ENCODE measurements at regions not wholly inside any gene's neighbourhood (a gene's known extent, or its start where the extent isn't known, plus 50 kb on each side); places are given as distances from the start of the nearest gene placed in this dataset.
A peak's percentile ranks its signal among the peaks of the same experiment; 100 is the strongest.
"Not testable (repeated sequence)": the region's sequence is repeated elsewhere in the genome, so short reads cannot be mapped to it uniquely, and the experiment has no call there.

- no peak for DNase-seq (ENCODE audit: low spot score)
Measured at GRCh38 chr17:53046781-53047180, 775.9 kb upstream of the KIF2B start.

DNA sequence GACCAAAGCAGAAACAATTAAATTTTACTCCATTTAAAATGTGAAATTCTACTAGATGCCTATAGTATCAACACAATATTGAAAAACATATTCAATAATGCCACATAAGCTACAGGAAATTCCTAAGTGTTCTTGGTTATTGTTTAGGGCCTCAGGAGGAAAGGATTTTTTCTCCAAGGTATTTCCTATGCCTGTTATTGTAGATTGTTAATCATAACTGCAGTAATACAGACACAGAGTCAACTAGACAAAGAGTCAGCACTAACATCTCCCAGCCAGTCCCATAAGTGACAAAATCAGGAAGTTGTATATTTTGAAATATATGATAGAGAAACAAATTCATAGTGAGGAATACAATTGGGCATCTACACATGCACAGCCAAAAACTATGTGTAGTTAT is 782.7 kb upstream of the KIF2B start:
- no peak for DNase-seq (ENCODE audit: low spot score)

DNA sequence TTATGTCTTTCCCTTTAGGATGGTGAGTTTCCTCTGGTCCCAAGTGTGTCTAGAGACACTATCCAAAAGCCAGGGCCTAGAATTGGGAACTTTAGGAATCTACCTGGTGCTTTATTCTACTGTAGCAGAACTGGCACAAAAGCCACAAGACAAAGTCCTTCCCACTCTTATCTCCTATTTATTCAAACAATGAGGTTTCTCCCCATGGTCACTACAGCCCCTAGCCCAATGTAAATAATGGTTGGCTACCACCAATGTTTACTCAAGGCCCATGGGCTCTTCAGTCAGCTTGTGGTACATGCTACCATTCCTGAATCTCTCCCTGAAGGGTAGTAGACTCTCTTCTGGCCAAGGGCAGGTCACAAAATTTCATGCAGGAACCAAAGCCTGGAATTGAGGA is 789.4 kb upstream of the KIF2B start:
- DNase-seq (ENCODE audit: low spot score) = no peak

DNA sequence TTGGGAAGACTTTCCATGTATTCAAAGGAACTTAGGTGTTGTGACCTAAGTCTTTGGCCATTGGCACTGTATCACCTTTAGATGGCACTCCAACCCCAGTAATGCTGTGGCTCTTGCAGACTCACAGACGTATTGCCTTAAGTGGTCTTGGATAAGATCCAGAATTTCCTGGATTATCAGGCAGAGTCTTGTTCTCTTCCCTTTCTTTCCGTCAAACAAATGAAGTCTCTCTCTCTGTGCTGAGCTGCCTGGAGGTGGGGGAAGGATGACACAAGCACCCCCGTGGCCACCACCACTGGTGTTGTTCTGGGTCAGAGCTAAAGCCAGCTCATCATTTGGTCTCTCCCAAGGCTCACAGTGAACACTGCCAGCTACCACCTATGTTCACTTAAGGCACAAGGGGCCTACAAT is 789.9 kb upstream of the KIF2B start:
- peak; percentile 79 for DNase-seq (ENCODE audit: low spot score)

- DNase-seq (ENCODE audit: low spot score) = no peak
Measured at GRCh38 chr17:53017227-53017626, 805.5 kb upstream of the KIF2B start.

DNA sequence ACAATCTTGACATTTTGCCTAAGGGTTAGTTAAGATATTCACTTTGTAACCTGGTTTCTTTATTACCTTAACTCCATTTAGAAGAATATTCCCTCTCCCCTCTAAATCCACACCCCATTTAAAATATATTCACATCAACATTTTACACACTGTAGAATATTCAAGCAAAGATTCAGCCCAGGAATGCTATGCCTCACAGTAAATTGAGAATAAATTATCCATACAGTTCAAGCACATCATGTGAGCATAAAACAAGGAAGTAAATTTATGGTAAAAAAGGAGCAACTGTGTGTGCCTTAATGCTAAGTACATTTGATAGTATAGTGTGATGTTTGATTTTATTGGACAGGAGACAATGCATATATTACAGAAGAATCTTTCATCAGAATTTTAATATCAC is 806.6 kb upstream of the KIF2B start:
- no peak for DNase-seq (ENCODE audit: low spot score)

GRCh38 chr17:53012364-53012763 is 810.4 kb upstream of the KIF2B start:
- DNase-seq (ENCODE audit: low spot score) = no peak

DNA sequence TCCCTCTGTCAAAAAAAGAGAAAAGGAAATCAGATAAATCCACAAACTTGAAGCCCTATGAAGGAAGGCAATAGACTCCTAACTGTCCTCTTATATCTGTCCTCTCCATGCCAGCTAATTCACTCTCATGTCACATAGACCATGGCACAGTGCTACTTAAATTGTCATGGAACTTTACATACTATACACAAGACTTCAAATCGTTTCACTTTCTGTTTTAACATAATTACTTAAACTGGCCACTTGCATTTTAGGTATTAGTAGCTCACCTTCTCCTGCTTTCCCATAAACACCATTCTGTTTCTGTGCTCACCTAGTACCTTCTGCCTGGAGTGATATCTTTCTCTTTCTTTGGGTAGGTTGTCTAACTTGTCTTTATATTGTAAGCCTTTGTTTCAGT is 816.7 kb upstream of the KIF2B start:
- no peak for DNase-seq (ENCODE audit: low spot score)

DNA sequence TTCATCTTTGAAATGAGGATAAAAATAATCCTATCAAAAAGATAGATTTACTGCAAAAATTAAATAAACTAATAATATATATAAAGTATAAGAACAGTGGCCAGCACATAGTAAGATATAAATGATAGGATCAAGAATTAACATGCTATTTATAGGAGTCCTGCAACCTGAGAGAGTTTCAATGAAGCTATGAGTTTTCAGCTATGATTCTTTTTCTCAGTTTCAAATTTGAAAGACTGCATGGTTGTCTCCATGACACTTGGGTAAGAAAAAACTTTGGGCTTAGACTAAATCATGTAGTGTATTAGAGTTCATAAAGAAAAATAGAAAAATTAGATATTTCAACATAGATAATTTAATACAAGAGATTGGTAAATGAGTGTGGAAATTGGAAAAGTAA is 817.8 kb upstream of the KIF2B start:
- no peak for DNase-seq (ENCODE audit: low spot score)

- no peak for DNase-seq (ENCODE audit: low spot score)
Measured at GRCh38 chr17:52995881-52996280, 826.8 kb upstream of the KIF2B start.

DNA sequence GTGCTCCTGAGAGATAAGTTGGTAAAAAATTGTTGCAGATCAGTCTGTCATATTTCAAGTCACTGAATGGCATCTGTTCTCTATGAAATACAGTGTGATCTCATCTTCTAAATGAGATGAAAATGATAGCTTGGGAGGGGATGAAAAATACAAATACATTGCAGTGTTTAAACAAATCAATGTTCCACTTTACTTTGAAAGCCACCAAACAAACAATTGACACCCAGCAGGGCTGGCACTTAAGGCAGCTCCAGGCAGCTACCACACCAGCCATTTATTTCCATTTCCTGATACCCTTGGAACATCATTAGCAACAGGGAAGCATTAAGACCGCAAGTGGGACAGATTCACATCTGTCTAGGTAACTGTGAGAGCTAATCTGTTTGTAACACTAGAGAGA is 827.6 kb upstream of the KIF2B start:
- no peak for DNase-seq (ENCODE audit: low spot score)

GRCh38 chr17:52986056-52986662 is 827.6 kb upstream of the CA10 start:
- no peak for DNase-seq (ENCODE audit: low spot score)

DNA sequence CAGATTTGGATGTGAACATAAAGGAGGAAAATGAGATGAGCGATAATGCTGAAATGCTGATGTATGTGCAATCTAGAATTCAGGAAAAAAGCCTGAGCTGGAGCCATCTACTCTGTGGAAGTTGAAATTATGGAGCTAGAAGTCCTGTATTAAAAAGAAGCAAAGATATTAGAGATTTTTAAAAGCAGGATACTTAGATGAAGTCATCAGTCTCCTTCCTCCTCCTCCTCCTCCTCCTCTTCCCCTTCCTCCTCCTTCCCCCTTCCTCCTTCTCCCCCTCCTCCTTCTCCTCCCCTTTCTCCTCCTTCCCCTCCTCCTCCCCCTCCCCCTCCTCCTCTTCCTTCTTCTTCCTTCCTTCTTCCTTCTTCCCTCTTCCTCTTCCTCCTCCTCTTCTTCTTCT is 823.8 kb upstream of the CA10 start:
- no peak for DNase-seq (ENCODE audit: low spot score)

DNA sequence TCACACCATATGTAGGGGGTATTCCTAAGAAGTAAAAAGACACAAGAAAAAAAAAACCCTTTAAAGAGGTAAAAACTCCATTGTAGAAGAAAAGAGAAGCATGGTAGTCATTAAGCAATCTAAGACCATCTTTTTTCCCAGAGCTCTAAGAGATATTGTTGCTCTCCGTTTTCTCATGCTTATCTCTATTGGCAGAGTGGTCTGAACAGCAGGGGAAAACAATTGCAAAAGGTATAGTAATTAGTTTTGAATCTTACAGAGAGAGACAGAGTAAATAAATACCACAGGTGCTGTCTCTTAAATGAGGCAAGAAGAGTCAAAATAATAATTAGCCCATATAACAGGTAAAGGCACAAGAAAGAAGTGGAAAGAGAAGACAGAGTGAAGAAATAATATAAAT is 821.4 kb upstream of the CA10 start:
- no peak for DNase-seq (ENCODE audit: low spot score)

DNA sequence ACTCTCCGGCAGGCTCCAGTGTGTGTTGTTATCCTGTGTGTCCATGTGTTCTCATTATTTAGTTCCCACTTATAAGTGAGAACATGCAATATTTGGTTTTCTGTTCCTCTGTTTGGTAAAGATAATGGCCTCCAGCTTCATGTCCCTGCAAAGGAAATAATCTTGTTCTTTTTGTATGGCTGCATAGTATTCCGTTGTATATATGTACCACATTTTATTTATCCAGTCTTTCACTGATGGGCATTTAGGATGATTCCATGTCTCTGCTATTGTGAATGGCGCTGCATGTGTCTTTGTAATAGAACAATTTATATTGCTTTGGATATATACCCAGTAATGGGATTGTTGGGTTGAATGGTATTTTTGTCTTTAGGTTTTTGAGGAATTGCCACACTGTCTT is 807.3 kb upstream of the CA10 start:
- no peak for DNase-seq (ENCODE audit: low spot score)

DNA sequence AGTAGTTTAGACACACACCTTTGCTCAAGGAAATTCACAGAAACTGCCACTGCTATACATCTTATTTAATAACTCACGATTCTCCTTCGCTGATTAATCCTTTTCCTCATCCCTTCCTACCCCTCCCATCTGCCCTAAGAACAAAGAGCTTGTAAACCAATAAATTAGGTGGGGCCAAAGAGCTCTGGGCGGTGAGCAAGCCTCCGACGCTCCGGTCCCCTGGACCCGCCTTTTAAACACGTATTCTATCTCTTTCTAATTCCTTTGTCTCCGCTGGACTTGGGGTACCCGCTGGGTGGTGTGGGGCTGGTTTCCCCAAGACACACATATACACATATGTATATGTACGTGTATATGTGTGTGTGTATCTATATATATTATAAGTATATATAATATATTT is 803.2 kb upstream of the CA10 start:
- not testable (repeated sequence) for DNase-seq (ENCODE audit: low spot score)

DNA sequence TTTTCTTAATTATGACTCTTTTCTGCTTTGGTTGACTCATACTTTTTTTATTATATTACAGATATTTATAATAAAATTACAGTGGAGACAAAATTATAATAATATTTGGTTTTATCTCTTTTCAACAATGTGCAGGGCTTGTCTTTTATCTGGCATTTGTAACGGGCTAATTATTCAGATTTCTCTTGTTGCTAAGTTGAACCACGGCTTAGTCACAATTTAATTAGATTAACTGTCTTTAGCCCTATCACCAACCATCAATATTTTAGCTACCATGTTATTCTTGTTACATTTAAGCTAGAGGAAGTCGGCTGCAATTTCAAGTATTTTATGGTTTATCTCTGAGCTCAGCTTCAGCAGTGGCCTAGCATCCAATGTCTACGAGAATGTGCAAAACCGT is 798.9 kb upstream of the CA10 start:
- DNase-seq (ENCODE audit: low spot score) = no peak

- DNase-seq (ENCODE audit: low spot score) = no peak
Measured at GRCh38 chr17:52947418-52947817, 788.9 kb upstream of the CA10 start.

GRCh38 chr17:52938623-52939230 is 780.2 kb upstream of the CA10 start:
- DNase-seq (ENCODE audit: low spot score) = no peak

- no peak for DNase-seq (ENCODE audit: low spot score)
Measured at GRCh38 chr17:52930581-52930980, 772.1 kb upstream of the CA10 start.

GRCh38 chr17:52930145-52930544 is 771.6 kb upstream of the CA10 start:
- DNase-seq (ENCODE audit: low spot score) = no peak

- DNase-seq (ENCODE audit: low spot score) = no peak
Measured at GRCh38 chr17:52923658-52924057, 765.1 kb upstream of the CA10 start.

DNA sequence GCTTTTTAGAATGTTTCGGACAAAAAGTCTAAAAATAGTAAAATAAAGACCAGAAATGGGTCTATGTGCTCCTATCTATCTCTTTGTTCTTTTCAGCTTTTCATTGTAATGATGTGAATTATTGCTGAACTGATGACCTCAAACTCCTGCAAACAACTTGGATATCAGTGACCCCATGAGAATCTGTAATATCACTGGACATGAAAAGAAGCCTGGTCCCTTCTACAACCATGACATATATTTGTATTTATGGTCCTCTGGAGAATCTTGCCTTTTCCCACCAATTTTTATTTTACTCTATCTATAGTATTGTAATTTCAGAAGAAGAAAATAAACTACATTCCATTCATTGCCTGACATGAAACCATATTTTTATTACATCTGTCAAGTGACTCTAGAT is 740.7 kb upstream of the CA10 start:
- DNase-seq (ENCODE audit: low spot score) = no peak

GRCh38 chr17:52895272-52895671 is 736.8 kb upstream of the CA10 start:
- no peak for DNase-seq (ENCODE audit: low spot score)

All from RKO (cell line).